ENCODE measurements at regions not wholly inside any gene's neighbourhood (a gene's known extent, or its start where the extent isn't known, plus 50 kb on each side); places are given as distances from the start of the nearest gene placed in this dataset.

DNA sequence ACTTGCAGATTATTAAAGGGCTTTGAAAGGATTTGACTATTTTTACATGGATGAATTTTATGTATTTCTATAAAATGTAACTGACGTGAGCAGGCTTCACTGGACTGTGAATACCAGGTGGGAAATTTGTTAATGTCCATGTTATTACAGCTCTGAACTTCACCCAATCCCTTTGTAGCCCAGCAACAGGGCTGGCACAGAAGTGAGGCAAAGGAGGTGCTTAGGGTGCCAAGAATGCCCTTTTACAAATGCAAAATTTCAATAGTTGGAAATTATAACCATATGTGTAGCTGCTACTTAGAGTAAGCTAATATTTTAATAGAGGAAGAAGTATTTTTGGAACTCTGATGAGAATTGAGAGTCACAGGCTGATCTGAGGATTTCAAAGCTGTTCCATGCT lies 53.7 kb upstream of the FAM98A start:
- TF ChIP-seq, protein P1, sequence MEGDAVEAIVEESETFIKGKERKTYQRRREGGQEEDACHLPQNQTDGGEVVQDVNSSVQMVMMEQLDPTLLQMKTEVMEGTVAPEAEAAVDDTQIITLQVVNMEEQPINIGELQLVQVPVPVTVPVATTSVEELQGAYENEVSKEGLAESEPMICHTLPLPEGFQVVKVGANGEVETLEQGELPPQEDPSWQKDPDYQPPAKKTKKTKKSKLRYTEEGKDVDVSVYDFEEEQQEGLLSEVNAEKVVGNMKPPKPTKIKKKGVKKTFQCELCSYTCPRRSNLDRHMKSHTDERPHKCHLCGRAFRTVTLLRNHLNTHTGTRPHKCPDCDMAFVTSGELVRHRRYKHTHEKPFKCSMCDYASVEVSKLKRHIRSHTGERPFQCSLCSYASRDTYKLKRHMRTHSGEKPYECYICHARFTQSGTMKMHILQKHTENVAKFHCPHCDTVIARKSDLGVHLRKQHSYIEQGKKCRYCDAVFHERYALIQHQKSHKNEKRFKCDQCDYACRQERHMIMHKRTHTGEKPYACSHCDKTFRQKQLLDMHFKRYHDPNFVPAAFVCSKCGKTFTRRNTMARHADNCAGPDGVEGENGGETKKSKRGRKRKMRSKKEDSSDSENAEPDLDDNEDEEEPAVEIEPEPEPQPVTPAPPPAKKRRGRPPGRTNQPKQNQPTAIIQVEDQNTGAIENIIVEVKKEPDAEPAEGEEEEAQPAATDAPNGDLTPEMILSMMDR (IDR thresholded peaks at IDR 0.05; ENCODE audit: insufficient read depth, low read length): no peak
- no peak for TF ChIP-seq POLR2AphosphoS5 (IDR thresholded peaks at IDR 0.05; ENCODE audit: low read depth)
- TF ChIP-seq, protein P2, sequence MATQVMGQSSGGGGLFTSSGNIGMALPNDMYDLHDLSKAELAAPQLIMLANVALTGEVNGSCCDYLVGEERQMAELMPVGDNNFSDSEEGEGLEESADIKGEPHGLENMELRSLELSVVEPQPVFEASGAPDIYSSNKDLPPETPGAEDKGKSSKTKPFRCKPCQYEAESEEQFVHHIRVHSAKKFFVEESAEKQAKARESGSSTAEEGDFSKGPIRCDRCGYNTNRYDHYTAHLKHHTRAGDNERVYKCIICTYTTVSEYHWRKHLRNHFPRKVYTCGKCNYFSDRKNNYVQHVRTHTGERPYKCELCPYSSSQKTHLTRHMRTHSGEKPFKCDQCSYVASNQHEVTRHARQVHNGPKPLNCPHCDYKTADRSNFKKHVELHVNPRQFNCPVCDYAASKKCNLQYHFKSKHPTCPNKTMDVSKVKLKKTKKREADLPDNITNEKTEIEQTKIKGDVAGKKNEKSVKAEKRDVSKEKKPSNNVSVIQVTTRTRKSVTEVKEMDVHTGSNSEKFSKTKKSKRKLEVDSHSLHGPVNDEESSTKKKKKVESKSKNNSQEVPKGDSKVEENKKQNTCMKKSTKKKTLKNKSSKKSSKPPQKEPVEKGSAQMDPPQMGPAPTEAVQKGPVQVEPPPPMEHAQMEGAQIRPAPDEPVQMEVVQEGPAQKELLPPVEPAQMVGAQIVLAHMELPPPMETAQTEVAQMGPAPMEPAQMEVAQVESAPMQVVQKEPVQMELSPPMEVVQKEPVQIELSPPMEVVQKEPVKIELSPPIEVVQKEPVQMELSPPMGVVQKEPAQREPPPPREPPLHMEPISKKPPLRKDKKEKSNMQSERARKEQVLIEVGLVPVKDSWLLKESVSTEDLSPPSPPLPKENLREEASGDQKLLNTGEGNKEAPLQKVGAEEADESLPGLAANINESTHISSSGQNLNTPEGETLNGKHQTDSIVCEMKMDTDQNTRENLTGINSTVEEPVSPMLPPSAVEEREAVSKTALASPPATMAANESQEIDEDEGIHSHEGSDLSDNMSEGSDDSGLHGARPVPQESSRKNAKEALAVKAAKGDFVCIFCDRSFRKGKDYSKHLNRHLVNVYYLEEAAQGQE (IDR thresholded peaks at IDR 0.05; ENCODE audit: insufficient replicate concordance, low read depth): no peak

Data from HL-60 (cell line).